GM12892 (cell line): ENCODE measurements at regions not wholly inside any gene's neighbourhood (a gene's known extent, or its start where the extent isn't known, plus 50 kb on each side); places are given as distances from the start of the nearest gene placed in this dataset.

Source experiments
- POLR2A ChIP-seq: IDR thresholded peaks from 2 replicates; pipeline ENCODE4 v1.6.1; 2011; ENCODE audit warnings: low read depth, low read length, control low read depth
- TAF1 ChIP-seq: IDR thresholded peaks from 2 replicates; pipeline ENCODE4 v1.6.1; 2011; ENCODE audit warnings: low read depth, mild to moderate bottlenecking, control low read depth, low read length, borderline replicate concordance

DNA sequence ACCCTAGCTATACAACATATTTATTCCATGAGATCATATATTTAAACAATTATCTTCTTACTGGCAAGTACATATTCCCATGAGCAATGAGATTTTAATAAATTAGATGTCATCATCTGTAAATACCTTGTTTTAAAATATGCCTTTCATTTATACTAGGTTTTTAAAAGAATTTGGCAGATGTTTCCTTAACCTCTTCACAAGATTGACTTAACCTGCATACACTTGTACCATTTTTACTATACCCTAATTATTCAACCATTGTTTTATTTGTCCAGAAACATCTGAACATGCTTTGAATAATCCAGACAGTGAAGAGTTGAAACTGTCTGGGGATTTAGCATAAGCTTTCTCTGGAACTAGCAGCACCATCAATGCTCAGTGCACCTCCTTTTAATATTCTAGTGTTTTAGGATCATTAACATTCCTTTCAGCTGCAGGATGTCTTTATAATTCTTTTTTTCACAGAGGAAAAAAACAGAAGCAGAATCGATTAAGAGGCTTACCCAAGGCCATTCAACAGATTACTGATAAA, 188.0 kb upstream of the TENT5A start:
- TF ChIP-seq TAF1 (no peak), POLR2A (no peak)
